ENCODE measurements at regions not wholly inside any gene's neighbourhood (a gene's known extent, or its start where the extent isn't known, plus 50 kb on each side); places are given as distances from the start of the nearest gene placed in this dataset.

GRCh38 chr3:152942366-152942765 lies 107.4 kb downstream of the P2RY1 start:
- no peak for TF ChIP-seq CTCF (IDR thresholded peaks at IDR 0.05)
- no peak for TF ChIP-seq EZH2phosphoT487 (IDR thresholded peaks at IDR 0.05)
- TF ChIP-seq EZH2 (IDR thresholded peaks at IDR 0.05): no peak
